ENCODE measurements at regions not wholly inside any gene's neighbourhood (a gene's known extent, or its start where the extent isn't known, plus 50 kb on each side); places are given as distances from the start of the nearest gene placed in this dataset.

- peak; percentile 6 for DNase-seq (ENCODE audit: low spot score)
Measured at GRCh38 chr3:110101361-110101760, 764.0 kb upstream of the DPPA4 start.

- DNase-seq (ENCODE audit: low spot score), result peak; percentile 6
Measured at GRCh38 chr3:110106805-110107204, 769.5 kb upstream of the DPPA4 start.

- DNase-seq (ENCODE audit: low spot score), result no peak
Measured at GRCh38 chr3:110123946-110124345, 786.6 kb upstream of the DPPA4 start.

GRCh38 chr3:110126065-110126464 lies 788.7 kb upstream of the DPPA4 start:
- DNase-seq (ENCODE audit: low spot score), result peak; percentile 4

DNA sequence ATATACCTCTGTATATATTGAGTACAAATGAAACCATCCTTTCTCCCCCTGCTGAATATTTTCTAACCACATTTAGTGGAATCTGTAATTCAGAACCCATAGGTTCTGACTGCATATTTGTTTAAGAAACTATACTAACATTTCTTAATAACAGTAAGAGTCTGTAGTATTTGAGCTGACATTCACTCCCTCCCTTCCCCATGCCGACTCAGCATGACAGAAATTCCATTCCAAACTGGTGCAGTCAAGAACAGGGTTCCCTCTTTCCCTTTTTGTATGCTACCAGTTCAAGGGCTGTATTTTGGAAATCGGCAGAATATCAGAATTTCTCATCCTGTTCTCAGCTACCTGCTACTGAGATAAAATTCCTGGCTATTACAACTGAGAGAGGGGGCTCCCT lies 796.6 kb upstream of the DPPA4 start:
- no peak for DNase-seq (ENCODE audit: low spot score)

- no peak for DNase-seq (ENCODE audit: low spot score)
Measured at GRCh38 chr3:110139048-110139447, 801.7 kb upstream of the DPPA4 start.

- no peak for DNase-seq (ENCODE audit: low spot score)
Measured at GRCh38 chr3:110139821-110140220, 802.5 kb upstream of the DPPA4 start.

- no peak for DNase-seq (ENCODE audit: low spot score)
Measured at GRCh38 chr3:110149763-110150162, 812.4 kb upstream of the DPPA4 start.

DNA sequence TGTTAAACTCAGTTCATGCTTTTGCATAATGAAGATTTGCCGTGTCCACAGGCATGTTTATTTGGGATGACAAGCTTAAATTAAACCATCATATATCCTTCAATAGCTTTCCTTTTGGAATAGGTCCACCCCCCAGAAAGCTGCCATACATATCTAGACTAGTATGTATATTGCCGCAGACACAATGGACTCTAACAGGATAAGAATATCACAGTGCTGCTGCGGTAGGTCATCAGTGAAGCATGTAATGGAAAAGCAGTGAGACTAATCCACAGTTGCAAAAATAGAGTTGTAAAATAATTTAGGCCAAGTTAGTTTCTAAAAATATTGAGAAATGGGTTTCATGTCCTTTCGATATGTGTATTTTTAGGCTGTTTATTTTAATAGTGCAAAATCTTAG lies 819.9 kb upstream of the DPPA4 start:
- DNase-seq (ENCODE audit: low spot score), result no peak

GRCh38 chr3:110164632-110165369 lies 827.5 kb upstream of the DPPA4 start:
- peak; percentile 4 for DNase-seq (ENCODE audit: low spot score)

- DNase-seq (ENCODE audit: low spot score), result no peak
Measured at GRCh38 chr3:110165370-110165743, 828.0 kb upstream of the DPPA4 start.

DNA sequence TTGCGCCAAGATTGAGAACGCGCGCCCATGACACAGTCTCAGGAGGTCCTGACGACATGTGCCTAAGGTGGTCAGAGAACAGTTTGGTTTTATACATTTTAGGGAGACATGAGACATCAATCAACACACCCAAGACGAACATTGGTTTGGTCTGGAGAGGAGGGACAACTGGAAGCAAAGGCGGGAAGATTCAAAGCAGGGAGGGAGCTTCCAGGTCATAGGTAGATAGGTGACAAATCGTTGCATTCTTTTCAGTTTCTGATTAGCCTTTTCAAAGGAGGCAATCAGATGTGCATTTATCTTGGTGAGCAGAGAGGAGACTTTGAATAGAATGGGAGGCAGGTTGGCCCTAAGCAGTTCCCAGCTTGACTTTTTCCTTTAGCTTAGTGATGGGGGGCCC lies 828.4 kb upstream of the DPPA4 start:
- no peak for DNase-seq (ENCODE audit: low spot score)

- DNase-seq (ENCODE audit: low spot score), result no peak
Measured at GRCh38 chr3:110166791-110167190, 829.4 kb upstream of the DPPA4 start.

DNA sequence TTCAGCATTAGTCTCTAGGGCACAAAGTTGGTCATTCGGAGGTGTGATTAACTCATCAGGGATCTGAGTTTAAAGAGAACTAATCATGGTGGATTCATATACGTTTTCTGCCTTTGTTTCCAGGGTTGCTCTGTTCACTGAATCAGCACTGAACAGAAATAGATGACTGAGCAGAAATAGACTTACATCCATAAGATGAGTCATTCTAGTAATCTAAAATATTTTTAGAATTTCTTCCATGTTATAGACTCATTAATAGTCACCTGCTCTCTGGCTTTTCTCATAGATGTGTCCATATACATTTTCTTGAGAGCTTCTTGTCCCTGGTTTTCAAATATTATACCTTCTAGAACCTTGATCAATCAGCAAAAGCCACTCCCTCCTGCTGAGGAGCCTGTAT lies 837.6 kb upstream of the DPPA4 start:
- no peak for DNase-seq (ENCODE audit: low spot score)

DNA sequence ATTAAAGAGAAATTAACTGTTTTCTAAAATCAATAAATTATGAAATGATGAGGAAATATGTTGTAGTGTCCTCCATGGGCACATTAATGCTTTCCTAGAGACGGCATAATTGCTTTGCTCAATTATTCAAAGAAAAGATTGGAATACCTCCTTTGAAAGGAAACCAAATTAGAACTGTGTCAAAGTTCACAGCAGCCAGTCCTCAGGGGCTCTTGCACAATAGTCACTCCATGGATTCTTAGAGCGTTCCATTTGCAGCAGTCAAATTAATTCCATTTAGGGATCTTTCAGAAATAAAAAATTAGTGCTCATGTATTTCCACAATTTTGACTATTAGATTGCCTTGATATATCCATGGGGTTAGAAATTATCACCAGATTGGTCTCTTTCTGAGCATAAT lies 841.6 kb upstream of the DPPA4 start:
- peak; percentile 11 for DNase-seq (ENCODE audit: low spot score)

DNA sequence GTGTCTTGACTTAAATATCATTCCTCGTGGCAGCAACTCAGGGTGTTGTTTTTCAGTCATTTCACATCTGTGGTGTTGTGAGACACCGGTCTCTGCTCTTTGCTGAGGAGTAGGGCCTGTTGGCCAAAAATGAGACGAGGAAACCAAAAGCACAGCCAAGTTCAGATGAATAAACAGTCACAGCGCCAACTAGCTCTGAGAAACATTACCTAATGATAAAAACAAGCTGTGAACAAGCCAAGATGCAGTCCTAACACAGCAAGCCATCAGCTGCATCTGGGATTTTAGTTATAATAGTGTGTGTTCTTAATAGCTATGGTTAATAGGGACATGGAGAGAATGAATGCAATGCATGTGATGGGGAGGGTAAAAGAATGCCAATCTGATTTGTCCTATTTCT lies 843.4 kb upstream of the DPPA4 start:
- peak; percentile 40 for DNase-seq (ENCODE audit: low spot score)

- no peak for DNase-seq (ENCODE audit: low spot score)
Measured at GRCh38 chr3:110181226-110181625, 843.9 kb upstream of the DPPA4 start.

DNA sequence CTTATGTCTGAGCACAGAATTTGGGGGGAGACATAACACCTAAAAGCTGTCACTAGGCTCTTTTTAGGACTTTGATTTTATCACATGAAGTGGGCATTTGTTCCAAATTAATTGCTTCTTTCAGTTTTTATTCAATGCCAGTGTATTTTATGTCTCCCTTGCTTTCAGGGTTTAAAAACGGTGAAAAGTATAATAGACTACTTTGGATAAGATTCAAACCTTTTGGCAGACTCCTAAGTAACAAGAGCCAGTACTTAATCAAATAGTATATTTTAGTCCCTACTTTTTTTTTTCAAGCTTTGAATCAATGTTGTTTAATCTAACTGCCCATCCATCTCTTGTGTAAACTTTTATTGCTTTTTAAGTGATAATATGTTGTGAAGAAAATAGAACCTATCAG lies 847.2 kb upstream of the DPPA4 start:
- DNase-seq (ENCODE audit: low spot score), result no peak

- no peak for DNase-seq (ENCODE audit: low spot score)
Measured at GRCh38 chr3:110193074-110193473, 855.7 kb upstream of the DPPA4 start.

DNA sequence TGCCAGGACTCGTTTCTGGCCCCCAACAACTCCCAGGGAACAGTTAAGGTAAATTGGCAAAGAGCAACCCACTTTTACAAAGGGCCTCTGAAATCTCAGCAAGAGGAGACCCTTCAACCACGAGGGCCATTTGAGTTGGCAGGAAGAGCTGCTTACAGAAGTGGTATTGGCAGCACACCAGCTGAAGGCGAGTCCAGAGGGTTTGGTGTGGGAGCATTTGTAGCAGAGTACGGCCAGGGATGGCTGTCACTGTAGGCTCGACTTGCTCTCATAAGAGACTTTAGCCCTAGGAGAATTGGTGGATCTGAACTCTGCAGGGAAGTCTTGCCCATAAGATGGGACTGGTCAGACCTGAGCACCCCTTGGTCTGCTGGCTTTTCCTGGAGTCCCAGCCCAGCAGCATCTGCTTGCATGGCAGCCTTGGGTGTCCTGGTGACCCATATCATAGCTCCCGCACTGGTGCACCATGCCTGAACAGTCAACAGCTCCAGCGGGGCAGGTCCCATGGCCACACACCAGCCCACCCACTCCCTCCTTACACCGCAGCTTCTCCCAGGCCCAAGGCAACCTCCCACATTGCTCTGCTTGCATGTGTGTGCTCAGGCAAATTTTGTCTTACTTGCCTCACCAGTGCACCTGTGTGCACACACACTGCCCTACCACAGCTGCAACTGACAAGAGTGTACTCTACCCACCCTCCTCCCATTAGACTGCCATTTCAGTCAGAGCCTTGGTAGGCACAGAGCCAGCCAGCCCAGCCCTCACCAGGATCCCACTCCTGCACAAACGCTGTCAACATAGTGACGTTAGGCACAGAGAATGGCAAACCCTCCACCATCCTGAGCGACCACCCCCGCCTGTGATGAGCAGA lies 861.6 kb upstream of the DPPA4 start:
- no peak for DNase-seq (ENCODE audit: low spot score)

DNA sequence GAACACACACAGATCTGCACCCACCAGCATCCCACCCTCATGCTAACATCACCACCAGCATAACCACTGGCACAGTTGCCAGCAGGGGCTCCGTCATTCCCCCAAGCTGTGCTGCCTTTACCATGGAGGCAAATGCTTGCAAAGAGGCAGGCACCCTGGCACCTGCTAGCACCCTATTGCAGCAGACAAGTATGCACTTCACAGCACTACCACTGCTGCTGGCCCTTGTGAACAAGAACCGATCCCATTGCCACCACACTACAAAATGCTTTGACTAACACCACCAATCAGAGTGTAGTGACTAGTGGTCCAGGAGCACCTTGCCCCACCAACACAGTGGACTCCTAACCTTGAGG lies 862.2 kb upstream of the DPPA4 start:
- no peak for DNase-seq (ENCODE audit: low spot score)

DNA sequence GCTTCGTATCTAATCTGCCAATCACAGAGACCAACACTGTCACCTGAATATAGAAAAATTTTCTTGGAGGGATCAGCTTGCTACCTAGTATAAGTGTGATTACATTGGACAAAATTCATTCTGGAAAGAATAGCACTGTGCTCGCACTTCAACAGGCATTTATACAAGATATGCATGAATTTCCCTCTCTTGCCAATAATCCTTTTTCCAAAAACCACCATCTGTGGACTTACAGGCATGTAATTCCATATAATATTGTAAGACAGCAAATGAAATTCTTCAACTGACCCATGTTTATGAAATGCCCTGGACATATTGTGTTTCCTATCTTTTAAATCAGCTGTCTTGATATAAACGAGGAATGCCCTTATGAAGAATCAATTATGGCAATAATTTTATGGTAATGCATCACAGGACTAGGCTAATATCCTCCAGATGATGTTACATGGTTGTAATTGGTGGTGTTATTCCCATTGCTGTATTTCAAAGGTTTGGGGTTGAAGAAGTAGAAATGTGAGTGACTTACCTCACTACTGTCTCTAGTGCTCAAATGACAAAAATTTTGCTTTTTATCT lies 861.4 kb upstream of the NECTIN3 start:
- no peak for DNase-seq (ENCODE audit: low spot score)

GRCh38 chr3:110226645-110227044 lies 845.0 kb upstream of the NECTIN3 start:
- no peak for DNase-seq (ENCODE audit: low spot score)

Data from AG08395 (cell line).